Keratinocyte (primary cell): ENCODE measurements at regions not wholly inside any gene's neighbourhood (a gene's known extent, or its start where the extent isn't known, plus 50 kb on each side); places are given as distances from the start of the nearest gene placed in this dataset.

Experiments
- DNase-seq: peaks from one replicate; pipeline ENCODE4 v3.0.0-alpha.2; 2011; ENCODE audit warnings: low read depth, missing footprints, low spot score
- FAIRE-seq: peaks from 2 replicates; lab custom pipeline; 2011; peaks lifted over from hg19 to GRCh38; lab: Jason Lieb, UNC
- H2AFZ ChIP-seq: 2 replicates; pipeline ENCODE4 v1.6.0; 2012; ENCODE audit warnings: low read length, control low read depth, inconsistent platforms; ENCODE audit not compliant: control insufficient read depth
- H3K27ac ChIP-seq: 2 replicates; pipeline ENCODE4 v1.5.1; 2011; ENCODE audit warnings: low read length; ENCODE audit not compliant: control insufficient read depth, insufficient read depth
- H3K27me3 ChIP-seq: 3 replicates; pipeline ENCODE4 v1.6.0; 2011; ENCODE audit warnings: low read length; ENCODE audit not compliant: control insufficient read depth, insufficient read depth; ENCODE audit errors: extremely low read depth
- H3K36me3 ChIP-seq, 2 experiments: 2 replicates in 1 of 2; 3 replicates in 1 of 2; pipeline ENCODE4 v1.5.1; 2011; ENCODE audit warnings: low read length in 2 of 2, mild to moderate bottlenecking in 1 of 2; ENCODE audit not compliant: control insufficient read depth in 2 of 2, insufficient read depth in 2 of 2; ENCODE audit errors: extremely low read depth in 1 of 2
- H3K4me1 ChIP-seq: 3 replicates; pipeline ENCODE4 v1.5.1; 2011; ENCODE audit warnings: low read length; ENCODE audit not compliant: control insufficient read depth, insufficient read depth; ENCODE audit errors: extremely low read depth
- H3K4me2 ChIP-seq: 3 replicates; pipeline ENCODE4 v1.6.0; 2011; ENCODE audit warnings: low read depth, low read length; ENCODE audit not compliant: control insufficient read depth, insufficient read depth; ENCODE audit errors: extremely low read depth
- H3K4me3 ChIP-seq, 3 experiments: fragments of 200-600 bp in 1 of 3; sonication (generic) in 1 of 3; 2 replicates in 2 of 3; 3 replicates in 1 of 3; pipeline ENCODE4 v1.5.1; 2011 to 2016; ENCODE audit warnings: low read length in 3 of 3, mild to moderate bottlenecking in 3 of 3, control low read depth in 2 of 3, inconsistent platforms in 1 of 3, low read depth in 1 of 3, mixed read lengths in 1 of 3, mixed run types in 1 of 3, moderate library complexity in 1 of 3; ENCODE audit not compliant: control insufficient read depth in 2 of 3, insufficient read depth in 2 of 3; ENCODE audit errors: extremely low read depth in 1 of 3
- H3K79me2 ChIP-seq: 2 replicates; pipeline ENCODE4 v1.6.0; 2012; ENCODE audit warnings: low read length; ENCODE audit not compliant: control insufficient read depth, insufficient read depth
- H3K9ac ChIP-seq: 3 replicates; pipeline ENCODE4 v1.6.0; 2011; ENCODE audit warnings: low read length; ENCODE audit not compliant: control insufficient read depth, insufficient read depth; ENCODE audit errors: extremely low read depth
- H3K9me1 ChIP-seq: 3 replicates; pipeline ENCODE4 v1.6.0; 2011; ENCODE audit warnings: low read length; ENCODE audit not compliant: control insufficient read depth, insufficient read depth; ENCODE audit errors: extremely low read depth
- H3K9me3 ChIP-seq: 2 replicates; pipeline ENCODE4 v1.5.1; 2012; ENCODE audit warnings: low read depth, low read length; ENCODE audit not compliant: control insufficient read depth
- H4K20me1 ChIP-seq: 3 replicates; pipeline ENCODE4 v1.6.0; 2011; ENCODE audit warnings: low read length; ENCODE audit not compliant: control insufficient read depth, insufficient read depth; ENCODE audit errors: extremely low read depth
- CTCF ChIP-seq, 3 experiments: IDR thresholded peaks in 1 of 3; conservative IDR thresholded peaks in 1 of 3; optimal IDR thresholded peaks in 1 of 3; 2 replicates in 2 of 3; 3 replicates in 1 of 3; pipeline versions ENCODE3 to v1.5.1; 2011; ENCODE audit warnings: low read length in 3 of 3, mild to moderate bottlenecking in 3 of 3, moderate library complexity in 2 of 3, control low read depth in 1 of 3, inconsistent platforms in 1 of 3; ENCODE audit not compliant: insufficient read depth in 2 of 3; ENCODE audit errors: extremely low read depth in 1 of 3
- EZH2 ChIP-seq: IDR thresholded peaks from one replicate; pipeline ENCODE4 v1.6.1; 2012; ENCODE audit warnings: inconsistent platforms, mild to moderate bottlenecking, low read length, moderate library complexity
- dilution Hi-C: fragments of 300-500 bp; cut with MboI; formaldehyde crosslinking; loops from one replicate; pipeline ENCODE4 v1.7.0; 2020; ENCODE audit warnings: low sequenced_read_pairs; ENCODE audit not compliant: extremely low pct_ligation_motif_present

- no peaks in the 10 kb centered on the region for H4K20me1 ChIP-seq
- peaks cover 13% of the 10 kb centered on the region for H3K27me3 ChIP-seq
- H3K4me2 ChIP-seq, result no peak overlapping the region
- H3K9ac ChIP-seq, result no peak overlapping the region
- FAIRE-seq (no peak), DNase-seq (no peak)
- no peaks in the 10 kb centered on the region for H3K79me2 ChIP-seq
- no peaks in the 10 kb centered on the region for H3K9me3 ChIP-seq
- H2AFZ ChIP-seq, result no peak overlapping the region
- H3K27ac ChIP-seq, result no peak overlapping the region
- no peak for TF ChIP-seq EZH2
- TF ChIP-seq CTCF (optimal IDR thresholded peaks at IDR 0.05 in 1 of 3, IDR thresholded peaks at IDR 0.05 in 1 of 3, conservative IDR thresholded peaks at IDR 0.05 in 1 of 3; ENCODE audit: extremely low read depth in 1 of 3, insufficient read depth in 2 of 3, low read length in 3 of 3), result no peak
- H3K4me1 ChIP-seq, result no peaks in the 10 kb centered on the region
- dilution Hi-C loops, result no loop called here
- H3K4me3 ChIP-seq, result no peak overlapping the region
- no peaks in the 10 kb centered on the region for H3K9me1 ChIP-seq
- H3K36me3 ChIP-seq, result no peaks in the 10 kb centered on the region
Observed at GRCh38 chr11:119497717-119498116, 74.7 kb upstream of the THY1 start.

- H3K27ac ChIP-seq, result no peak overlapping the region
- no peak overlapping the region for H3K4me3 ChIP-seq
- no peaks in the 10 kb centered on the region for H3K36me3 ChIP-seq
- no peak overlapping the region for H3K4me2 ChIP-seq
- H3K79me2 ChIP-seq, result no peaks in the 10 kb centered on the region
- H3K9me1 ChIP-seq, result no peaks in the 10 kb centered on the region
- no peak for DNase-seq
- H3K27me3 ChIP-seq, result peaks cover 10% of the 10 kb centered on the region
- H3K9me3 ChIP-seq, result no peaks in the 10 kb centered on the region
- dilution Hi-C loops, result no loop called here
- no peak overlapping the region for H3K9ac ChIP-seq
- H2AFZ ChIP-seq, result no peak overlapping the region
- FAIRE-seq, result no peak
- H4K20me1 ChIP-seq, result no peaks in the 10 kb centered on the region
- TF ChIP-seq CTCF (optimal IDR thresholded peaks at IDR 0.05 in 1 of 3, IDR thresholded peaks at IDR 0.05 in 1 of 3, conservative IDR thresholded peaks at IDR 0.05 in 1 of 3; ENCODE audit: extremely low read depth in 1 of 3, insufficient read depth in 2 of 3, low read length in 3 of 3), result no peak
- no peak for TF ChIP-seq EZH2
- H3K4me1 ChIP-seq, result no peaks in the 10 kb centered on the region
Observed at GRCh38 chr11:119496997-119497396, 74.0 kb upstream of the THY1 start.
